ENCODE measurements at regions not wholly inside any gene's neighbourhood (a gene's known extent, or its start where the extent isn't known, plus 50 kb on each side); places are given as distances from the start of the nearest gene placed in this dataset.

GRCh38 chr14:58824796-58825195 is 187.0 kb downstream of the DACT1 start:
- Histone ChIP-seq H3K4me1 (ENCODE audit: control insufficient read depth in 1 of 2, insufficient read depth in 2 of 2, low read length in 2 of 2) (no peaks in the 10 kb centered on the region), H3K9me3 (ENCODE audit: control insufficient read depth, low read length) (no peaks in the 10 kb centered on the region), H3K27me3 (ENCODE audit: control insufficient read depth in 1 of 2, insufficient read depth in 2 of 2, low read length in 1 of 2) (no peaks in the 10 kb centered on the region), H3K4me3 (ENCODE audit: low read length in 2 of 2) (no peak overlapping the region), H3K27ac (ENCODE audit: low read depth in 1 of 2, low read length in 2 of 2) (no peak overlapping the region), H3K36me3 (ENCODE audit: control insufficient read depth in 1 of 2, insufficient read depth in 2 of 2, low read length in 1 of 2) (no peaks in the 10 kb centered on the region)
- intact Hi-C loops (cut with DNase I) = no loop called here
- DNase-seq (no peak), ATAC-seq (ENCODE audit: low FRiP score) (no peak)
- 77 to 86% methylated on average over 3 of the region's 3 CpGs for WGBS, 2 donors

DNA sequence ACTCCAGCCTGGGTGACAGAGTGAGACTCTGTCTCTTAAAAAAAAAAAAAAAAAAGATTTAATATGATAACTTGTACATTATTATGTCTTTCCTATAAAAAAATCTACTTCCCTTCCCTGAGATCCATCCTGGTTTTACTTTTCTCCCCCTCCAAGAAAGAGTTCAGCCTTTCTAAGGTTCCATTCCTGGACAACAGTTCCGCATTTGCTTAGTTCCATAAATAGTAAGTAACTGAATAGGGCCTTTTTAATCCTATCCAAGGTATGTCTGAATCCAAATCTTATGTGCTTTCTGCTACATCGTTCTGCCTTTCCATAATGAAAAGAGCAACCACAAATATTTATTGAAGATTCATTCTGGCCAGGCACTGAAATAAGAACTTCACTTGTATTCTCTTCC is 187.8 kb downstream of the DACT1 start:
- Histone ChIP-seq H3K36me3 (ENCODE audit: control insufficient read depth in 1 of 2, insufficient read depth in 2 of 2, low read length in 1 of 2) (no peaks in the 10 kb centered on the region), H3K4me3 (ENCODE audit: low read length in 2 of 2) (no peak overlapping the region), H3K27ac (ENCODE audit: low read depth in 1 of 2, low read length in 2 of 2) (no peak overlapping the region), H3K9me3 (ENCODE audit: control insufficient read depth, low read length) (no peaks in the 10 kb centered on the region), H3K27me3 (ENCODE audit: control insufficient read depth in 1 of 2, insufficient read depth in 2 of 2, low read length in 1 of 2) (no peaks in the 10 kb centered on the region), H3K4me1 (ENCODE audit: control insufficient read depth in 1 of 2, insufficient read depth in 2 of 2, low read length in 2 of 2) (no peaks in the 10 kb centered on the region)
- intact Hi-C loops (cut with DNase I) = no loop called here
- 24 to 44% methylated on average over 2 of the region's 2 CpGs for WGBS, 2 donors
- DNase-seq (no peak), ATAC-seq (ENCODE audit: low FRiP score) (no peak)

- ATAC-seq (ENCODE audit: low FRiP score) = no peak
- WGBS, 2 donors = 89 to 92% methylated on average over 9 of the region's 9 CpGs
- H3K9me3 ChIP-seq (ENCODE audit: control insufficient read depth, low read length) = no peaks in the 10 kb centered on the region
- DNase-seq = no peak
- no peak overlapping the region for H3K4me3 ChIP-seq (ENCODE audit: low read length in 2 of 2)
- H3K27me3 ChIP-seq (ENCODE audit: control insufficient read depth in 1 of 2, insufficient read depth in 2 of 2, low read length in 1 of 2) = no peaks in the 10 kb centered on the region
- H3K36me3 ChIP-seq (ENCODE audit: control insufficient read depth in 1 of 2, insufficient read depth in 2 of 2, low read length in 1 of 2) = no peaks in the 10 kb centered on the region
- H3K27ac ChIP-seq (ENCODE audit: low read depth in 1 of 2, low read length in 2 of 2) = no peak overlapping the region
- intact Hi-C loops (cut with DNase I) = no loop called here
- H3K4me1 ChIP-seq (ENCODE audit: control insufficient read depth in 1 of 2, insufficient read depth in 2 of 2, low read length in 2 of 2) = no peaks in the 10 kb centered on the region
Observed at GRCh38 chr14:58826845-58827686, 189.3 kb downstream of the DACT1 start.

- Histone ChIP-seq H3K27ac (ENCODE audit: low read depth in 1 of 2, low read length in 2 of 2) (no peak overlapping the region), H3K4me1 (ENCODE audit: control insufficient read depth in 1 of 2, insufficient read depth in 2 of 2, low read length in 2 of 2) (no peaks in the 10 kb centered on the region), H3K36me3 (ENCODE audit: control insufficient read depth in 1 of 2, insufficient read depth in 2 of 2, low read length in 1 of 2) (no peaks in the 10 kb centered on the region), H3K27me3 (ENCODE audit: control insufficient read depth in 1 of 2, insufficient read depth in 2 of 2, low read length in 1 of 2) (no peaks in the 10 kb centered on the region), H3K9me3 (ENCODE audit: control insufficient read depth, low read length) (no peaks in the 10 kb centered on the region), H3K4me3 (ENCODE audit: low read length in 2 of 2) (no peak overlapping the region)
- DNase-seq (no peak), ATAC-seq (ENCODE audit: low FRiP score) (no peak)
- intact Hi-C loops (cut with DNase I) = no loop called here
- WGBS, 2 donors = 97% methylated on average over 15 of the region's 15 CpGs
Observed at GRCh38 chr14:58828298-58828697, 190.5 kb downstream of the DACT1 start.

- Histone ChIP-seq H3K27ac (ENCODE audit: low read depth in 1 of 2, low read length in 2 of 2) (no peak overlapping the region), H3K9me3 (ENCODE audit: control insufficient read depth, low read length) (no peaks in the 10 kb centered on the region), H3K4me3 (ENCODE audit: low read length in 2 of 2) (no peak overlapping the region), H3K36me3 (ENCODE audit: control insufficient read depth in 1 of 2, insufficient read depth in 2 of 2, low read length in 1 of 2) (no peaks in the 10 kb centered on the region), H3K27me3 (ENCODE audit: control insufficient read depth in 1 of 2, insufficient read depth in 2 of 2, low read length in 1 of 2) (no peaks in the 10 kb centered on the region), H3K4me1 (ENCODE audit: control insufficient read depth in 1 of 2, insufficient read depth in 2 of 2, low read length in 2 of 2) (no peaks in the 10 kb centered on the region)
- DNase-seq (no peak), ATAC-seq (ENCODE audit: low FRiP score) (no peak)
- WGBS, 2 donors = 35 to 46% methylated on average over 3 of the region's 3 CpGs
- intact Hi-C loops (cut with DNase I) = no loop called here
Observed at GRCh38 chr14:58829594-58829993, 191.8 kb downstream of the DACT1 start.

DNA sequence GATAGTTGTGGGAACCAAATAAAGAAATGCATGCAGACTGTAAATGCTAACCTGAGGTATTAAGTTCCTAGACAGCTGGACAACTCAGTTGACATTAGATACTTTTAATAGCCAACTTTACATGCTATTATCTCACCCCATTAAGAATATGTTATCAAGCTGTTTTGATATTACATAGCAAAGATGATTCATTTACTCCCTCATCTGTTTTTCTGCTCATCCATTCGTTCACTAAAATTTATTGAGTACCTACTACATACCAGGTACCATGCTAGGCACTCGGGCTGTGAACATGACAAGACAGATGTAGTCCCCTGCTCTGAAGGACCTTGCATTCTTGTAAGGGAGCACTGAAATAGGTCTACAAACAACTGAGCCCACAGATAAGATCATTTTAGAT is 192.4 kb downstream of the DACT1 start:
- 79 to 82% methylated on average over 2 of the region's 2 CpGs for WGBS, 2 donors
- Histone ChIP-seq H3K9me3 (ENCODE audit: control insufficient read depth, low read length) (no peaks in the 10 kb centered on the region), H3K27me3 (ENCODE audit: control insufficient read depth in 1 of 2, insufficient read depth in 2 of 2, low read length in 1 of 2) (no peaks in the 10 kb centered on the region), H3K27ac (ENCODE audit: low read depth in 1 of 2, low read length in 2 of 2) (no peak overlapping the region), H3K36me3 (ENCODE audit: control insufficient read depth in 1 of 2, insufficient read depth in 2 of 2, low read length in 1 of 2) (no peaks in the 10 kb centered on the region), H3K4me3 (ENCODE audit: low read length in 2 of 2) (no peak overlapping the region), H3K4me1 (ENCODE audit: control insufficient read depth in 1 of 2, insufficient read depth in 2 of 2, low read length in 2 of 2) (no peaks in the 10 kb centered on the region)
- intact Hi-C loops (cut with DNase I) = no loop called here
- no peak for ATAC-seq (ENCODE audit: low FRiP score)
- DNase-seq = no peak

DNA sequence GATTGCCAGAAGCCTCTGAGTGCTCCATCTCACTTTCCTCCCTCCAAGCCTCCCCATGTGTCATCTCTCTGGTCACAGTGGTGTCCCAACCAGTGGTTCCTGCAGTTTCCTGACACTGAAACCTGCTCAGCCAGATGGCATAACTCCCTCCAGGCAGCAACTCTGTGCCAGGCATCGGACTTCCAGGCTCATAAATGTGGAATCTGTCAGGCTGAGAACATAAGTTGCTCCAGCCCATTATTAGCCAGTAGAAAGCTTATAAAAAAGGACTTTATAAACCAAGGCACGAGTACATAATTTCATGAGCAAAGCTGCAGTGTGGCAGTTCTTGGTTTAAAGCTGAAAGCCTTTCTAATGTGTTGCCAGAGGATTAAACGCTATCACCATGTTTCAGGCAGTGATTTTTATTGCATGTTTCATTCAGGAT is 194.3 kb downstream of the DACT1 start:
- intact Hi-C loops (cut with DNase I) = no loop called here
- ATAC-seq (ENCODE audit: low FRiP score) (no peak), DNase-seq (no peak)
- Histone ChIP-seq H3K4me3 (ENCODE audit: low read length in 2 of 2) (no peak overlapping the region), H3K27me3 (ENCODE audit: control insufficient read depth in 1 of 2, insufficient read depth in 2 of 2, low read length in 1 of 2) (no peaks in the 10 kb centered on the region), H3K4me1 (ENCODE audit: control insufficient read depth in 1 of 2, insufficient read depth in 2 of 2, low read length in 2 of 2) (no peaks in the 10 kb centered on the region), H3K27ac (ENCODE audit: low read depth in 1 of 2, low read length in 2 of 2) (no peak overlapping the region), H3K9me3 (ENCODE audit: control insufficient read depth, low read length) (no peaks in the 10 kb centered on the region), H3K36me3 (ENCODE audit: control insufficient read depth in 1 of 2, insufficient read depth in 2 of 2, low read length in 1 of 2) (no peaks in the 10 kb centered on the region)
- 3 to 8% methylated on average over 3 of the region's 3 CpGs for WGBS, 2 donors

DNA sequence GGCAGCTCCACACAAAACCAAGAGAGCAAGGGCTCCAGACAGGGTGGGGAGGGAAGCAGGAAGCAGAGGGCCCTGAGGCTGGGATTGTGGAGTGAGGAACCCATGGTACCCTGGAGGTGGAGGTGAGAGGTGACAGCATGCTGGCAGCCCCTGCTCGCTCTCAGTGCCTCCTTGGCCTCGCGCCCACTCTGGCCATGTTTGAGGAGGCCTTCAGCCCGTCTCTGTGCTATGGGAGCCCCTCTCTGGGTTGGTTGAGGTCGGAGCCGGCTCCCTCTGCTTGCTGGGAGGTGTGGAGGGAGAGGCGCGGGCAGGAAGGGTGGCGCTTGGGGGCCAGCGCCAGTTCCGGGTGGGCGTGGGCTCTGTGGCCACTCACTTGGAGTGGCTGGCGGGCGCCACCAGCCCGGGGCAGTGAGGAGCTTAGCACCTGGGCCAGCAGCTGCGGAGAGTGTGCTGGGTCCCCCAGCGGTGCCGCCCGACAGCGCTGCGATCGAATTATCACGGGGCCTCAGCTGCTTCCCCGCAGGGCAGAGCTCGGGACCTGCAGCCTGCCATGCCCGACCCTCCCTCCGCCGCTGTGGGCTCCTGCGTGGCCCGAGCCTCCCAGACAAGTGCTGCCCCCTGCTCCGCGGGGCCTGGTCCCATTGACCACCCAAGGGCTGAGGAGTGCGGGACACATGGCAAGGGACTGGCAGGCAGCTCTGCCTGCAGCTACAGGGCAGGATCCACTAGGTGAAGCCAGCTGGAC is 196.0 kb downstream of the DACT1 start:
- Histone ChIP-seq H3K4me3 (ENCODE audit: low read length in 2 of 2) (no peak overlapping the region), H3K27me3 (ENCODE audit: control insufficient read depth in 1 of 2, insufficient read depth in 2 of 2, low read length in 1 of 2) (no peaks in the 10 kb centered on the region), H3K9me3 (ENCODE audit: control insufficient read depth, low read length) (no peaks in the 10 kb centered on the region), H3K36me3 (ENCODE audit: control insufficient read depth in 1 of 2, insufficient read depth in 2 of 2, low read length in 1 of 2) (no peaks in the 10 kb centered on the region), H3K27ac (ENCODE audit: low read depth in 1 of 2, low read length in 2 of 2) (no peak overlapping the region), H3K4me1 (ENCODE audit: control insufficient read depth in 1 of 2, insufficient read depth in 2 of 2, low read length in 2 of 2) (no peaks in the 10 kb centered on the region)
- 93 to 94% methylated on average over 24 to 33 of the region's 33 CpGs for WGBS, 2 donors
- DNase-seq (no peak), ATAC-seq (ENCODE audit: low FRiP score) (no peak)
- intact Hi-C loops (cut with DNase I) = no loop called here
